OCI-LY3 (cell line): ENCODE measurements at regions not wholly inside any gene's neighbourhood (a gene's known extent, or its start where the extent isn't known, plus 50 kb on each side); places are given as distances from the start of the nearest gene placed in this dataset.
"Not testable (repeated sequence)": the region's sequence is repeated elsewhere in the genome, so short reads cannot be mapped to it uniquely, and the experiment has no call there.

Experiments used
- EZH2phosphoT487 ChIP-seq: fragments of 200-600 bp; shearing (Covaris generic); IDR thresholded peaks from 2 replicates; pipeline ENCODE4 v1.6.1; 2018; ENCODE audit warnings: antibody characterized with exemption, mixed run types, low read depth
- TF ChIP-seq, protein P1 (sequence below): fragments of 200-600, 300-600 bp; sonication (generic); IDR thresholded peaks from 2 replicates; pipeline ENCODE4 v1.5.1; 2014; ENCODE audit warnings: antibody characterized with exemption, low read length, low read depth

DNA sequence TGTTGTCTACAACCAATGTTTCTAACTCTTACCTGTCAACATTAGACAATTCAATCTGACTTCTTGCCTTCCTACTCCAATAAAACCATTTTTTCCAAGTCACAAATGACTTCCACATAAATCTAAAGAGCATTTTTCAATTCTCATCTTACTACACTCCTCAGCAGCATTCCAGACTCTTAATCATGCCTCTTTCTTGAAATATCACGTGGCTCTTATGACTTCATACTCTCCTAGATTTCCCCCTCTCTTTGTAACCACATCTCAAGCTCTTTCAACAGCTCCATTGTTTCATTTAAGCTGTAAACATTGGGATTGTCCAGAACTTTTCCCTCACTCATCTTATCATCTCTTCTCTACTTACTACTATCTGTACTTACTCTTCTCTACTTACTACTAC, 666.6 kb downstream of the TTLL7 start:
- TF ChIP-seq, protein P1, sequence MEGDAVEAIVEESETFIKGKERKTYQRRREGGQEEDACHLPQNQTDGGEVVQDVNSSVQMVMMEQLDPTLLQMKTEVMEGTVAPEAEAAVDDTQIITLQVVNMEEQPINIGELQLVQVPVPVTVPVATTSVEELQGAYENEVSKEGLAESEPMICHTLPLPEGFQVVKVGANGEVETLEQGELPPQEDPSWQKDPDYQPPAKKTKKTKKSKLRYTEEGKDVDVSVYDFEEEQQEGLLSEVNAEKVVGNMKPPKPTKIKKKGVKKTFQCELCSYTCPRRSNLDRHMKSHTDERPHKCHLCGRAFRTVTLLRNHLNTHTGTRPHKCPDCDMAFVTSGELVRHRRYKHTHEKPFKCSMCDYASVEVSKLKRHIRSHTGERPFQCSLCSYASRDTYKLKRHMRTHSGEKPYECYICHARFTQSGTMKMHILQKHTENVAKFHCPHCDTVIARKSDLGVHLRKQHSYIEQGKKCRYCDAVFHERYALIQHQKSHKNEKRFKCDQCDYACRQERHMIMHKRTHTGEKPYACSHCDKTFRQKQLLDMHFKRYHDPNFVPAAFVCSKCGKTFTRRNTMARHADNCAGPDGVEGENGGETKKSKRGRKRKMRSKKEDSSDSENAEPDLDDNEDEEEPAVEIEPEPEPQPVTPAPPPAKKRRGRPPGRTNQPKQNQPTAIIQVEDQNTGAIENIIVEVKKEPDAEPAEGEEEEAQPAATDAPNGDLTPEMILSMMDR = not testable (repeated sequence)
- TF ChIP-seq EZH2phosphoT487 = not testable (repeated sequence)
